Fibroblast of pulmonary artery (primary cell): ENCODE measurements at regions not wholly inside any gene's neighbourhood (a gene's known extent, or its start where the extent isn't known, plus 50 kb on each side); places are given as distances from the start of the nearest gene placed in this dataset.

ENCODE experiments used
- DNase-seq: peaks from one replicate; pipeline ENCODE4 v3.0.0-alpha.2; 2010; ENCODE audit warnings: low read depth
- H3K4me3 ChIP-seq: replicated peaks from 2 replicates; pipeline ENCODE4 v1.5.1; 2011; ENCODE audit warnings: low read depth, mild to moderate bottlenecking, control low read depth, low read length, moderate library complexity
- CTCF ChIP-seq: IDR thresholded peaks from 2 replicates; pipeline ENCODE4 v1.5.1; 2011; ENCODE audit warnings: mild to moderate bottlenecking, control low read depth, low read length, inconsistent platforms; ENCODE audit errors: missing control alignments

GRCh38 chr22:22042599-22043295 is 60.2 kb upstream of the TOP3B start:
- DNase-seq: no peak
- H3K4me3 ChIP-seq: no peak overlapping the region
- no peak for TF ChIP-seq CTCF

- no peak for DNase-seq
- H3K4me3 ChIP-seq: no peak overlapping the region
Measured at GRCh38 chr22:22042009-22042408, 59.4 kb upstream of the TOP3B start.

GRCh38 chr22:22040908-22041307 is 58.3 kb upstream of the TOP3B start:
- TF ChIP-seq CTCF: no peak

More at GRCh38 chr22:22042009-22042408, 59.4 kb upstream of the TOP3B start:
- TF ChIP-seq CTCF: no peak

GRCh38 chr22:22040472-22040871 is 57.9 kb upstream of the TOP3B start:
- no peak for TF ChIP-seq CTCF
- H3K4me3 ChIP-seq: no peak overlapping the region
- no peak for DNase-seq

More at GRCh38 chr22:22040908-22041307, 58.3 kb upstream of the TOP3B start:
- DNase-seq: no peak
- no peak overlapping the region for H3K4me3 ChIP-seq

GRCh38 chr22:22039286-22040074 is 56.9 kb upstream of the TOP3B start:
- TF ChIP-seq CTCF: no peak
- no peak overlapping the region for H3K4me3 ChIP-seq
- DNase-seq: no peak

- H3K4me3 ChIP-seq: no peak overlapping the region
- no peak for TF ChIP-seq CTCF
- no peak for DNase-seq
Measured at GRCh38 chr22:22038178-22038880, 55.7 kb upstream of the TOP3B start.
